Trophoblast cell (in vitro differentiated cells and primary cell): ENCODE measurements at regions not wholly inside any gene's neighbourhood (a gene's known extent, or its start where the extent isn't known, plus 50 kb on each side); places are given as distances from the start of the nearest gene placed in this dataset.
A peak's percentile ranks its signal among the peaks of the same experiment; 100 is the strongest.
"Not testable (repeated sequence)": the region's sequence is repeated elsewhere in the genome, so short reads cannot be mapped to it uniquely, and the experiment has no call there.

Experiments
- DNase-seq, 2 donors: peaks; one replicate each; pipeline ENCODE4 v3.0.0-alpha.2; 2016
- H2AFZ ChIP-seq: 2 replicates; pipeline ENCODE4 v1.6.1; 2013; ENCODE audit warnings: low read length, moderate library complexity, mild to moderate bottlenecking; ENCODE audit not compliant: insufficient read depth, poor library complexity
- H2AK5ac ChIP-seq: 2 replicates; pipeline ENCODE4 v1.6.1; 2013; ENCODE audit warnings: mild to moderate bottlenecking, low read length
- H2BK120ac ChIP-seq: 2 replicates; pipeline ENCODE4 v1.6.1; 2013; ENCODE audit warnings: low read length, mild to moderate bottlenecking, moderate library complexity; ENCODE audit not compliant: insufficient read depth, poor library complexity
- H2BK12ac ChIP-seq: 2 replicates; pipeline ENCODE4 v1.6.1; 2013; ENCODE audit warnings: mild to moderate bottlenecking, low read length, moderate library complexity
- H2BK5ac ChIP-seq: 2 replicates; pipeline ENCODE4 v1.6.1; 2013; ENCODE audit warnings: low read length, low read depth, moderate library complexity, mild to moderate bottlenecking; ENCODE audit not compliant: poor library complexity
- H3K14ac ChIP-seq: 2 replicates; pipeline ENCODE4 v1.6.1; 2013; ENCODE audit warnings: mild to moderate bottlenecking, low read length
- H3K18ac ChIP-seq: 2 replicates; pipeline ENCODE4 v1.6.1; 2013; ENCODE audit warnings: mild to moderate bottlenecking, low read length
- H3K23ac ChIP-seq: 2 replicates; pipeline ENCODE4 v1.6.1; 2013; ENCODE audit warnings: low read length
- H3K27ac ChIP-seq: 2 replicates; pipeline ENCODE4 v1.5.1; 2013; ENCODE audit warnings: low read depth, mild to moderate bottlenecking, inconsistent platforms, low read length, moderate library complexity
- H3K27me3 ChIP-seq: 2 replicates; pipeline ENCODE4 v1.6.1; 2013; ENCODE audit warnings: inconsistent platforms, mild to moderate bottlenecking, low read length, moderate library complexity; ENCODE audit not compliant: insufficient read depth
- H3K36me3 ChIP-seq, 2 experiments: 1 replicate in 1 of 2; 2 replicates in 1 of 2; pipeline ENCODE4 v1.6.1; 2013; ENCODE audit warnings: low read length in 2 of 2, mild to moderate bottlenecking in 2 of 2, moderate library complexity in 1 of 2; ENCODE audit not compliant: insufficient read depth in 2 of 2, control insufficient read depth in 1 of 2
- H3K4ac ChIP-seq: 2 replicates; pipeline ENCODE4 v1.6.1; 2013; ENCODE audit warnings: low read depth, mild to moderate bottlenecking, low read length, moderate library complexity
- H3K4me1 ChIP-seq, 2 experiments: 1 replicate in 1 of 2; 2 replicates in 1 of 2; pipeline ENCODE4 v1.6.1; 2013; ENCODE audit warnings: low read length in 2 of 2, mild to moderate bottlenecking in 2 of 2, moderate library complexity in 1 of 2; ENCODE audit not compliant: insufficient read depth in 2 of 2, control insufficient read depth in 1 of 2
- H3K4me2 ChIP-seq: 2 replicates; pipeline ENCODE4 v1.6.1; 2013; ENCODE audit warnings: inconsistent platforms, mild to moderate bottlenecking, low read length, moderate library complexity
- H3K4me3 ChIP-seq: 2 replicates; pipeline ENCODE4 v1.5.1; 2013; ENCODE audit warnings: mild to moderate bottlenecking, low read depth, low read length, inconsistent platforms
- H3K79me1 ChIP-seq: one replicate; pipeline ENCODE4 v1.6.1; 2013; ENCODE audit warnings: low read length
- H3K79me2 ChIP-seq: 2 replicates; pipeline ENCODE4 v1.6.1; 2013; ENCODE audit warnings: low read length, mild to moderate bottlenecking; ENCODE audit not compliant: control insufficient read depth, insufficient read depth, poor library complexity
- H3K9ac ChIP-seq: 2 replicates; pipeline ENCODE4 v1.6.1; 2013; ENCODE audit warnings: mild to moderate bottlenecking, low read length
- H3K9me3 ChIP-seq: 2 replicates; pipeline ENCODE4 v1.6.1; 2013; ENCODE audit warnings: low read depth, mild to moderate bottlenecking, control low read depth, inconsistent platforms, low read length; ENCODE audit not compliant: insufficient read depth
- H4K12ac ChIP-seq: 2 replicates; pipeline ENCODE4 v1.6.1; 2013; ENCODE audit warnings: low read depth, mild to moderate bottlenecking, low read length, moderate library complexity
- H4K8ac ChIP-seq: 2 replicates; pipeline ENCODE4 v1.6.1; 2013; ENCODE audit warnings: low read depth, mild to moderate bottlenecking, low read length, moderate library complexity
- H4K91ac ChIP-seq: one replicate; pipeline ENCODE4 v1.6.1; 2013; ENCODE audit warnings: low read depth, mild to moderate bottlenecking, low read length, moderate library complexity
- WGBS: extraction: QIAGEN DNeasy Blood & Tissue Kit; methylation state at CpG from one replicate; pipeline ENCODE4 v1.1.7; 2013; ENCODE audit warnings: missing lambda C conversion rate; ENCODE audit not compliant: insufficient read length, insufficient coverage; ENCODE audit errors: extremely low coverage; 5-methylcytosine and 5-hydroxymethylcytosine counted together

- Histone ChIP-seq H4K8ac (no peak overlapping the region), H2BK120ac (no peak overlapping the region), H3K4me2 (no peak overlapping the region), H3K9me3 (no peaks in the 10 kb centered on the region), H2AK5ac (no peak overlapping the region), H4K12ac (no peak overlapping the region), H3K14ac (no peak overlapping the region), H3K23ac (no peak overlapping the region), H3K36me3 (no peaks in the 10 kb centered on the region), H3K4ac (no peak overlapping the region), H2AFZ (no peak overlapping the region), H2BK12ac (no peak overlapping the region), H3K27ac (no peak overlapping the region), H3K79me1 (no peaks in the 10 kb centered on the region), H3K27me3 (no peaks in the 10 kb centered on the region), H3K4me3 (no peak overlapping the region), H3K4me1 (no peaks in the 10 kb centered on the region), H3K9ac (no peak overlapping the region), H3K18ac (no peak overlapping the region), H3K79me2 (no peaks in the 10 kb centered on the region), H2BK5ac (no peak overlapping the region), H4K91ac (no peak overlapping the region)
- DNase-seq, result no peak
- no CpG with 5 or more reads among the region's 3 CpGs for WGBS
These were observed 203.7 kb upstream of the KIF2B start for GRCh38 chr17:53619025-53619424.

GRCh38 chr17:53608208-53608607 is 214.5 kb upstream of the KIF2B start:
- not testable (repeated sequence) for H2AFZ ChIP-seq, H3K9me3 ChIP-seq, H3K4me3 ChIP-seq, H3K9ac ChIP-seq, H3K36me3 ChIP-seq, DNase-seq, H3K23ac ChIP-seq, H3K4ac ChIP-seq, H3K79me1 ChIP-seq, H2AK5ac ChIP-seq, H3K4me1 ChIP-seq, H3K79me2 ChIP-seq, H3K4me2 ChIP-seq, H3K27me3 ChIP-seq, H3K18ac ChIP-seq
- no CpG with 5 or more reads among the region's 5 CpGs for WGBS
- H4K12ac ChIP-seq, result peak overlapping the region; percentile 30
- peak overlapping the region; percentile 38 for H4K8ac ChIP-seq
- H2BK12ac ChIP-seq, result peak overlapping the region; percentile 40
- peak overlapping the region; percentile 33 for H2BK120ac ChIP-seq
- H4K91ac ChIP-seq, result peak overlapping the region; percentile 73
- H3K14ac ChIP-seq, result peak overlapping the region; percentile 51
- peak overlapping the region; percentile 79 for H3K27ac ChIP-seq
- H2BK5ac ChIP-seq, result peak overlapping the region; percentile 19

- H4K12ac ChIP-seq, result no peak overlapping the region
- H2AK5ac ChIP-seq, result no peak overlapping the region
- H3K9me3 ChIP-seq, result no peaks in the 10 kb centered on the region
- H2AFZ ChIP-seq, result no peak overlapping the region
- H3K36me3 ChIP-seq, result no peaks in the 10 kb centered on the region
- no peaks in the 10 kb centered on the region for H3K79me2 ChIP-seq
- no peak overlapping the region for H4K8ac ChIP-seq
- no peaks in the 10 kb centered on the region for H3K27me3 ChIP-seq
- H3K4me1 ChIP-seq, result no peaks in the 10 kb centered on the region
- H4K91ac ChIP-seq, result no peak overlapping the region
- no peak overlapping the region for H3K4me2 ChIP-seq
- no peak overlapping the region for H2BK5ac ChIP-seq
- peaks cover 2% of the 10 kb centered on the region for H3K79me1 ChIP-seq
- no CpG with 5 or more reads among the region's 1 CpG for WGBS
- H3K4ac ChIP-seq, result no peak overlapping the region
- H3K4me3 ChIP-seq, result no peak overlapping the region
- H3K9ac ChIP-seq, result no peak overlapping the region
- no peak overlapping the region for H3K23ac ChIP-seq
- H2BK120ac ChIP-seq, result no peak overlapping the region
- no peak overlapping the region for H3K18ac ChIP-seq
- H2BK12ac ChIP-seq, result no peak overlapping the region
- peak overlapping the region; percentile 80 for H3K27ac ChIP-seq
- DNase-seq, result no peak
- no peak overlapping the region for H3K14ac ChIP-seq
These were observed 215.3 kb upstream of the KIF2B start for GRCh38 chr17:53607475-53607874.

- Histone ChIP-seq H4K8ac (no peak overlapping the region), H3K18ac (no peak overlapping the region), H2BK12ac (no peak overlapping the region), H2AFZ (no peak overlapping the region), H3K9me3 (no peaks in the 10 kb centered on the region), H3K36me3 (no peaks in the 10 kb centered on the region), H3K79me1 (no peaks in the 10 kb centered on the region), H3K23ac (no peak overlapping the region), H3K27ac (no peak overlapping the region), H3K9ac (no peak overlapping the region), H3K4me3 (no peak overlapping the region), H3K79me2 (no peaks in the 10 kb centered on the region), H4K91ac (no peak overlapping the region), H2BK120ac (no peak overlapping the region), H4K12ac (no peak overlapping the region), H3K4me1 (no peaks in the 10 kb centered on the region), H3K4me2 (no peak overlapping the region), H2AK5ac (no peak overlapping the region), H2BK5ac (no peak overlapping the region), H3K27me3 (no peaks in the 10 kb centered on the region), H3K14ac (no peak overlapping the region), H3K4ac (no peak overlapping the region)
- DNase-seq, result no peak
These were observed 234.4 kb upstream of the KIF2B start for GRCh38 chr17:53588317-53588716.
